Stomach smooth muscle (tissue), 2 donors: ENCODE measurements at regions not wholly inside any gene's neighbourhood (a gene's known extent, or its start where the extent isn't known, plus 50 kb on each side); places are given as distances from the start of the nearest gene placed in this dataset.

Experiments used
- H3K27ac ChIP-seq: one replicate; pipeline ENCODE4 v1.7.0; 2013; ENCODE audit warnings: mild to moderate bottlenecking, low read length, inconsistent platforms
- H3K27me3 ChIP-seq, 2 donors: one replicate each; pipeline ENCODE4 v1.7.0; 2013; ENCODE audit warnings: low read length in 2 of 2; ENCODE audit not compliant: insufficient read depth in 2 of 2, control insufficient read depth in 1 of 2
- H3K36me3 ChIP-seq, 2 donors: one replicate each; pipeline ENCODE4 v1.7.0; 2013; ENCODE audit warnings: low read length in 2 of 2; ENCODE audit not compliant: control insufficient read depth in 2 of 2, insufficient read depth in 2 of 2
- H3K4me1 ChIP-seq: one replicate; pipeline ENCODE4 v1.7.0; 2013; ENCODE audit warnings: low read length; ENCODE audit not compliant: control insufficient read depth, insufficient read depth
- H3K4me3 ChIP-seq, 2 donors: one replicate each; pipeline ENCODE4 v1.7.0; 2013; ENCODE audit warnings: low read length in 2 of 2
- H3K9ac ChIP-seq, 2 donors: one replicate each; pipeline ENCODE4 v1.7.0; 2013; ENCODE audit warnings: low read length in 2 of 2, mild to moderate bottlenecking in 1 of 2
- H3K9me3 ChIP-seq, 2 donors: one replicate each; pipeline ENCODE4 v1.7.0; 2013; ENCODE audit warnings: low read length in 2 of 2; ENCODE audit not compliant: control insufficient read depth in 2 of 2
- donor health status: healthy.
- donor health status: Pancreatic carcinoma.

GRCh38 chr4:24174602-24175001 is 284.8 kb upstream of the PPARGC1A start:
- Histone ChIP-seq H3K9ac (no peak overlapping the region), H3K4me1 (peaks cover 2% of the 10 kb centered on the region), H3K27me3 (no peaks in the 10 kb centered on the region), H3K9me3 (no peaks in the 10 kb centered on the region), H3K27ac (no peak overlapping the region), H3K4me3 (no peak overlapping the region), H3K36me3 (no peaks in the 10 kb centered on the region)

- no peaks in the 10 kb centered on the region for H3K36me3 ChIP-seq
- peaks cover 2% of the 10 kb centered on the region for H3K4me1 ChIP-seq
- no peaks in the 10 kb centered on the region for H3K9me3 ChIP-seq
- no peak overlapping the region for H3K27ac ChIP-seq
- H3K4me3 ChIP-seq, result no peak overlapping the region
- H3K27me3 ChIP-seq, result no peaks in the 10 kb centered on the region
- H3K9ac ChIP-seq, result no peak overlapping the region
Observed at GRCh38 chr4:24172406-24172805, 282.6 kb upstream of the PPARGC1A start.

- H3K36me3 ChIP-seq, result no peaks in the 10 kb centered on the region
- no peak overlapping the region for H3K4me3 ChIP-seq
- no peak overlapping the region for H3K9ac ChIP-seq
- H3K4me1 ChIP-seq, result peaks cover 2% of the 10 kb centered on the region
- no peaks in the 10 kb centered on the region for H3K27me3 ChIP-seq
- no peak overlapping the region for H3K27ac ChIP-seq
- H3K9me3 ChIP-seq, result no peaks in the 10 kb centered on the region
Observed at GRCh38 chr4:24169956-24170355, 280.1 kb upstream of the PPARGC1A start.

GRCh38 chr4:24168658-24169057 is 278.8 kb upstream of the PPARGC1A start:
- H3K27ac ChIP-seq, result no peak overlapping the region
- H3K4me1 ChIP-seq, result no peaks in the 10 kb centered on the region
- H3K9ac ChIP-seq, result no peak overlapping the region
- H3K27me3 ChIP-seq, result no peaks in the 10 kb centered on the region
- H3K9me3 ChIP-seq, result no peaks in the 10 kb centered on the region
- no peaks in the 10 kb centered on the region for H3K36me3 ChIP-seq
- H3K4me3 ChIP-seq, result no peak overlapping the region

- H3K27me3 ChIP-seq, result no peaks in the 10 kb centered on the region
- no peak overlapping the region for H3K9ac ChIP-seq
- H3K36me3 ChIP-seq, result no peaks in the 10 kb centered on the region
Observed at GRCh38 chr4:24166501-24166900, 276.7 kb upstream of the PPARGC1A start.

GRCh38 chr4:24164797-24165196 is 274.9 kb upstream of the PPARGC1A start:
- no peak overlapping the region for H3K9ac ChIP-seq
- no peaks in the 10 kb centered on the region for H3K36me3 ChIP-seq
- no peaks in the 10 kb centered on the region for H3K4me1 ChIP-seq
- H3K9me3 ChIP-seq, result no peaks in the 10 kb centered on the region
- H3K4me3 ChIP-seq, result no peak overlapping the region
- H3K27me3 ChIP-seq, result no peaks in the 10 kb centered on the region
- no peak overlapping the region for H3K27ac ChIP-seq

More at GRCh38 chr4:24166501-24166900, 276.7 kb upstream of the PPARGC1A start:
- H3K27ac ChIP-seq, result no peak overlapping the region
- no peaks in the 10 kb centered on the region for H3K9me3 ChIP-seq
- H3K4me1 ChIP-seq, result no peaks in the 10 kb centered on the region
- no peak overlapping the region for H3K4me3 ChIP-seq

GRCh38 chr4:24164054-24164693 is 274.3 kb upstream of the PPARGC1A start:
- H3K27ac ChIP-seq, result no peak overlapping the region
- no peaks in the 10 kb centered on the region for H3K9me3 ChIP-seq
- no peak overlapping the region for H3K9ac ChIP-seq
- H3K36me3 ChIP-seq, result no peaks in the 10 kb centered on the region
- no peak overlapping the region for H3K4me3 ChIP-seq
- no peaks in the 10 kb centered on the region for H3K4me1 ChIP-seq
- no peaks in the 10 kb centered on the region for H3K27me3 ChIP-seq

- no peak overlapping the region for H3K9ac ChIP-seq
- no peaks in the 10 kb centered on the region for H3K4me1 ChIP-seq
- H3K36me3 ChIP-seq, result no peaks in the 10 kb centered on the region
- H3K4me3 ChIP-seq, result no peak overlapping the region
- H3K27ac ChIP-seq, result no peak overlapping the region
- H3K27me3 ChIP-seq, result no peaks in the 10 kb centered on the region
- H3K9me3 ChIP-seq, result no peaks in the 10 kb centered on the region
Observed at GRCh38 chr4:24163314-24163713, 273.5 kb upstream of the PPARGC1A start.

GRCh38 chr4:24160358-24160757 is 270.5 kb upstream of the PPARGC1A start:
- no peaks in the 10 kb centered on the region for H3K27me3 ChIP-seq
- H3K9ac ChIP-seq, result no peak overlapping the region
- H3K4me3 ChIP-seq, result no peak overlapping the region
- H3K27ac ChIP-seq, result no peak overlapping the region
- no peaks in the 10 kb centered on the region for H3K36me3 ChIP-seq
- H3K4me1 ChIP-seq, result no peaks in the 10 kb centered on the region
- H3K9me3 ChIP-seq, result no peaks in the 10 kb centered on the region

GRCh38 chr4:24158031-24158430 is 268.2 kb upstream of the PPARGC1A start:
- Histone ChIP-seq H3K27ac (no peak overlapping the region), H3K4me3 (no peak overlapping the region), H3K27me3 (no peaks in the 10 kb centered on the region), H3K36me3 (no peaks in the 10 kb centered on the region), H3K4me1 (no peaks in the 10 kb centered on the region), H3K9ac (no peak overlapping the region), H3K9me3 (no peaks in the 10 kb centered on the region)

GRCh38 chr4:24150034-24150433 is 260.2 kb upstream of the PPARGC1A start:
- Histone ChIP-seq H3K27me3 (no peaks in the 10 kb centered on the region), H3K4me3 (no peak overlapping the region), H3K36me3 (no peaks in the 10 kb centered on the region), H3K9ac (no peak overlapping the region), H3K9me3 (no peaks in the 10 kb centered on the region), H3K4me1 (no peaks in the 10 kb centered on the region), H3K27ac (no peak overlapping the region)
